Inflammatory macrophage treated with lipopolysaccharide for 4 hours (primary cell): ENCODE measurements at regions not wholly inside any gene's neighbourhood (a gene's known extent, or its start where the extent isn't known, plus 50 kb on each side); places are given as distances from the start of the nearest gene placed in this dataset.
A peak's percentile ranks its signal among the peaks of the same experiment; 100 is the strongest.

Experiments
- DNase-seq: peaks from one replicate; pipeline ENCODE4 v3.0.0-alpha.2; 2020

GRCh38 chr6:100267721-100268123 lies 197.0 kb downstream of the SIM1 start:
- no peak for DNase-seq

GRCh38 chr6:100266494-100267401 lies 198.0 kb downstream of the SIM1 start:
- DNase-seq, result no peak

- DNase-seq, result no peak
These were observed 202.6 kb downstream of the SIM1 start for GRCh38 chr6:100262086-100262485.

- DNase-seq, result peak; percentile 17
These were observed 203.2 kb downstream of the SIM1 start for GRCh38 chr6:100261486-100261885.

GRCh38 chr6:100260584-100260983 lies 204.1 kb downstream of the SIM1 start:
- DNase-seq, result no peak

- DNase-seq, result no peak
These were observed 204.9 kb downstream of the SIM1 start for GRCh38 chr6:100259865-100260264.

- no peak for DNase-seq
These were observed 206.0 kb downstream of the SIM1 start for GRCh38 chr6:100258752-100259151.

GRCh38 chr6:100257793-100258395 lies 206.8 kb downstream of the SIM1 start:
- no peak for DNase-seq

GRCh38 chr6:100255701-100256100 lies 209.0 kb downstream of the SIM1 start:
- no peak for DNase-seq

GRCh38 chr6:100247123-100247522 lies 217.6 kb downstream of the SIM1 start:
- DNase-seq, result no peak

GRCh38 chr6:100246206-100246605 lies 218.5 kb downstream of the SIM1 start:
- no peak for DNase-seq

- DNase-seq, result no peak
These were observed 223.9 kb downstream of the SIM1 start for GRCh38 chr6:100240798-100241197.

- DNase-seq, result no peak
These were observed 226.9 kb downstream of the SIM1 start for GRCh38 chr6:100237821-100238220.

GRCh38 chr6:100236389-100236788 lies 228.3 kb downstream of the SIM1 start:
- DNase-seq, result no peak

GRCh38 chr6:100235631-100236030 lies 229.1 kb downstream of the SIM1 start:
- DNase-seq, result no peak

GRCh38 chr6:100234625-100235024 lies 230.1 kb downstream of the SIM1 start:
- no peak for DNase-seq

- no peak for DNase-seq
These were observed 231.7 kb downstream of the SIM1 start for GRCh38 chr6:100232781-100233573.

- DNase-seq, result no peak
These were observed 233.8 kb downstream of the SIM1 start for GRCh38 chr6:100230953-100231316.

- no peak for DNase-seq
These were observed 234.4 kb downstream of the SIM1 start for GRCh38 chr6:100230115-100230952.

GRCh38 chr6:100229512-100229911 lies 235.2 kb downstream of the SIM1 start:
- DNase-seq, result no peak

GRCh38 chr6:100228834-100229441 lies 234.9 kb upstream of the MCHR2 start:
- peak; percentile 20 for DNase-seq

- no peak for DNase-seq
These were observed 234.4 kb upstream of the MCHR2 start for GRCh38 chr6:100228437-100228833.
